22Rv1 (cell line): ENCODE measurements at regions not wholly inside any gene's neighbourhood (a gene's known extent, or its start where the extent isn't known, plus 50 kb on each side); places are given as distances from the start of the nearest gene placed in this dataset.

ENCODE experiments used
- H3K27ac ChIP-seq: fragments of 450-650 bp; 2 replicates; pipeline ENCODE4 v1.5.1; 2017
- ZFX ChIP-seq: fragments of 450-650 bp; IDR thresholded peaks from 2 replicates; pipeline ENCODE4 v1.6.1; 2017; ENCODE audit warnings: antibody characterized with exemption, borderline replicate concordance
- TF ChIP-seq, protein P1 (sequence below): fragments of 450-650 bp; IDR thresholded peaks from 2 replicates; pipeline ENCODE4 v1.5.1; 2017; ENCODE audit warnings: mild to moderate bottlenecking

DNA sequence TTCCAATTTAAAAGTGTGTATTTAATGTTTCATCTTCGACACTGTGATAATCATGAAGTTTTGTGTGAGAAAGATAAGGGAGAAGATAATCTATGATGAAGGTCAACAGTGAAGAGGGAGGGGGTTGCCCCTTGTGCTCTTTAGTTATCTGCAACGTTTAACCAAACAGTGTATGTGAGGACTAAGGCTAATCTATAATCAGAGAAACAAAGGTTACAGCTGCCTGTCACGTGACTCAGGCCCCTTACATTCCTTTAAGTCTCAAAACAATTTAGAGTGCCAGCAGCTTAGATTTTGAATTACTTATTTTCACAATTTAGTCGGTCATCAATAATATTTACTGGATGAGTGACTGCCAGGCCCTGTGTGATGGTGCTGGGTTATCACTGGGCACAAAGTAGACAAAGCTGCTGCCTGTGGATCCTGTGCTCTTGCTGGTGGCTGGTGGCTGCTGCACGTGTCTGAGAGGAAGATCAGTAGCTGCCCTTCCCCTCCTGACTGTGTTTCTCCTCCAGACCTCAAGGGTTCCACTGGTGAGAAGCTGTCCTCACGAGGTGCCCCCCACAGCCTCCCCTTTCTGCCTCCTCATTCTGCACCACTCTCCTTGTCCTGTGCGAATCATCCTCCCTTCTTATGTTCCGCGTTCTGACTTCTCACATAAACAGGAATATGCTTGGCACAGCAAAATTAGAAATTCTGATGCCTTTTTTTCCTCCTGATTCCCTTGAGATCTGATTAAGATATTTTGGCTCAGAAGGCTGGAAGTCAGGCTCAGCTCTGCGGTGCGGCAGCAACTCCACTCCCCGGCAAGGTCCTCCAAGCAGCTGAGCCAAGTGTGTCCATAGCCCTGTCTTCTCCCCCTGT lies 331.1 kb upstream of the B3GAT1 start:
- TF ChIP-seq, protein P1, sequence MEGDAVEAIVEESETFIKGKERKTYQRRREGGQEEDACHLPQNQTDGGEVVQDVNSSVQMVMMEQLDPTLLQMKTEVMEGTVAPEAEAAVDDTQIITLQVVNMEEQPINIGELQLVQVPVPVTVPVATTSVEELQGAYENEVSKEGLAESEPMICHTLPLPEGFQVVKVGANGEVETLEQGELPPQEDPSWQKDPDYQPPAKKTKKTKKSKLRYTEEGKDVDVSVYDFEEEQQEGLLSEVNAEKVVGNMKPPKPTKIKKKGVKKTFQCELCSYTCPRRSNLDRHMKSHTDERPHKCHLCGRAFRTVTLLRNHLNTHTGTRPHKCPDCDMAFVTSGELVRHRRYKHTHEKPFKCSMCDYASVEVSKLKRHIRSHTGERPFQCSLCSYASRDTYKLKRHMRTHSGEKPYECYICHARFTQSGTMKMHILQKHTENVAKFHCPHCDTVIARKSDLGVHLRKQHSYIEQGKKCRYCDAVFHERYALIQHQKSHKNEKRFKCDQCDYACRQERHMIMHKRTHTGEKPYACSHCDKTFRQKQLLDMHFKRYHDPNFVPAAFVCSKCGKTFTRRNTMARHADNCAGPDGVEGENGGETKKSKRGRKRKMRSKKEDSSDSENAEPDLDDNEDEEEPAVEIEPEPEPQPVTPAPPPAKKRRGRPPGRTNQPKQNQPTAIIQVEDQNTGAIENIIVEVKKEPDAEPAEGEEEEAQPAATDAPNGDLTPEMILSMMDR = no peak
- TF ChIP-seq ZFX = no peak

DNA sequence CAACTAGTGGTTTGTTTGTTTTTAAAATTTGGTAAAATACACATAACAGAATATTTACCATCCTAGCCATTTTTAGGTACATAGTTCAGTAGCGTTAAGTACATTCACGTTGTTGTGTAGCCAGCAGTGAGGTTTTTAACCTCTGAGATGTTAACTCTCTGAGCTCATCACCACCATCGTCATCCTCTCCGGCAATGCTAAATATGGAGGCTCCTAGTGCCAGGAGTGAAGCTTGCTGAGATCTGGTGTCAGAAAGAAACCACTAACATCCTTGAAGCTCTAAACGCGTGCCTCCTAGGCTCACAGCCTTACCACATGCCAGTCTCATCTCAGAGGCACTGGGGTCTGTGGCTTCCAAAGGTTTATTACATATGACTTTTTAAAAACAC lies 330.2 kb upstream of the B3GAT1 start:
- TF ChIP-seq ZFX = no peak
- TF ChIP-seq, protein P1 = no peak
- no peak overlapping the region for H3K27ac ChIP-seq

More for the DNA sequence above, 331.1 kb upstream of the B3GAT1 start:
- H3K27ac ChIP-seq = no peak overlapping the region

DNA sequence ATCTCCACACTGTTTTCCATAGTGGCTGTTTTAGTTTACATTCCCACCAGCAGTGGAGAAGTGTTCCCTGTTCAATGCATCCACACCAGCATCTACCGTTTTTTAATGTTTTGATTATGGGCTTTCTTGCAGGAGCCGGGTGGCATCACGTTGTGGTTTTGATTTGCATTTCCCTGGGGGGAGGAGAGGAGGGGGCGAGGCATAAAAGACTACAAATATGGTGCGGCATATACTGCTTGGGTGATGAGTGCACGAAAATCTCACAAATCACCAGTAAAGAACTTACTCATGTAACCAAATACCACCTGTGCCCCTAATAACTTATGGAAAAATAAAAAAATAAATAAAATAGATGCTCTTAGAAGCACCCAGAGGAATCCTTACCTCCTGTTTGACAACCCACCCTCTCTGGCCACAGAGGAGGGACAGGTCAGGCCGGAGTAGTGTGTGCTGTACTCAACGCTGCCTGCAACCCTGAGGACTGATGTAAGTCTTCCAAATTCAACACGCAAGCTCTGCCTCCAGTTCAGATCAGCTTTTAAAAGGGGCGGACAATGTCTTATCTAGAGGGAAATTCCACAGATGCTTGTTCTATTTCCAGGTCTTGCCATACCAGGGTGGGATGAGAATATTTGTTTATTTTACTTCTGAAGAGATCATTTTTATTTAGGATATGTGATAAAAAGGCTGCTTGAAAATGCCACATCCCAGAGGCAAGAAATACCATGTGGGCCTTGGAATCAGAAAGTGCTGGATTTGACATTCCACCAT lies 329.6 kb upstream of the B3GAT1 start:
- no peak overlapping the region for H3K27ac ChIP-seq
- TF ChIP-seq, protein P1 = no peak
- no peak for TF ChIP-seq ZFX

DNA sequence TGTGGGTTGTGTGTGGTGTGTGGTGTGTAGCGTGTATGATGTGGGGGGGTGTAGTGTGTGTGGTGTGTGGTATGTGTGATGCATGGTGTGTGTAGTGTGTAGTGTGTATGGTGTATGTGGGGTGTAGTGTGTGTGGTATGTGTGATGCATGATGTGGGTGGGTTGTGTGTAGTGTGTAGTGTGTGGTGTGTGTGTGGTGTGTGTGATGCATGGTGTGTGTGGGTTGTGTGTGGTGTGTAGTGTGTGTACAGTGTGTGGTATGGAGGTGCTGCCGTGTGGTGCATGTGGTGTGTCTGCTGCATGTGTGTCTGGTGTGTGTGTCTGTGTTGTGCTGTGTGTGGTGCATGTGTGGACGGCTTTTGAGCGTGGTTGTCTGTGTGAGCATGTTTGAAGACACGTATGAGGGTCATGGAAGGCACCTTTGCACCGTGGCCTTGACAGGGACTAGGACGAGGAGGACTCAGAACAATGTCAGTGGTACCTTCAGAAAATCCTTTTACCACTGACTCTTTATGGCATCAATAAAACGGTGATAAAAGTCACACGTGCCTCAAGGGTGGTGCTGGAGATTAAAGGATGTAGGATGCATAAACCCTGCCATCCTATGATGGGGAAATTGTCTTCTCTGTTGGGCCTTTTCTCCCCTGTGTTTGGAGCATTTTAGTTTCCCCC lies 328.7 kb upstream of the B3GAT1 start:
- H3K27ac ChIP-seq = no peak overlapping the region
- TF ChIP-seq ZFX = no peak
- TF ChIP-seq, protein P1 = no peak

DNA sequence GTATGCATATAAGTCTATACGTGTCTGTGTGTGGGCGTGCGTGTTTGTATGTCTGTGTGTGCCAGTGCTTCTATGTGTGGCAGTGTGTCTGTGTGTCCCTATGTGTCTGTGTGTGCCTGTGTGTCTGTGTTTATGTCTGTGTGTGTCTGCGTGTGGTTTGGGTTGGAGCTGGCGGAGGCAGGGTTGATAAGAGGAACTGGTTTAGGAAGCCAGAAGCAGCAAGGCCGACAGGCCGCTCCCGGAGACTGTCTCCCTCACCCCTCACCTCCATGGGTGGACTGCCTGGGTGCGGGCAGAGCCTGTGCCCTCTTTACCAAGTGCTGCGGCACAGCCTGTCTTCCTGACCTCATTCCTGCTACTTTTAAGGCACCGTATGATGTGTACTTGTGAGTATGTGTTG lies 327.1 kb upstream of the B3GAT1 start:
- no peak overlapping the region for H3K27ac ChIP-seq

DNA sequence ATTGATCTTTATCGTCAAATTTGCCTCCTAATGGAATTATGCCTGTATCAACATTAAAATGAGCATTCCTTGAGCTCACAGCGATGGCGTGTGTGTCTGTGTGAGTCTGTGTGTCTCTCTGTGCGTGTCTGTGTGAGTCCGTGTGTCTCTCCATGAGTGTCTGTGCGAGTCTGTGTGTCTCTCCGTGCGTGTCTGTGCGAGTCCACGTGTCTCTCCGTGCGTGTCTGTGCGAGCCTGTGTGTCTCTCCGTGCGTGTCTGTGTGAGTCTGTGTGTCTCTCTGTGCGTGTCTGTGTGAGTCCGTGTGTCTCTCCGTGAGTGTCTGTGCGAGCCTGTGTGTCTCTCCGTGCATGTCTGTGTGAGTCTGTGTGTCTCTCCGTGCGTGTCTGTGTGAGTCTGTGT lies 326.5 kb upstream of the B3GAT1 start:
- TF ChIP-seq, protein P1 = no peak
- TF ChIP-seq ZFX = no peak
- H3K27ac ChIP-seq = no peak overlapping the region

More for the DNA sequence above, 327.1 kb upstream of the B3GAT1 start:
- TF ChIP-seq, protein P1 = no peak
- no peak for TF ChIP-seq ZFX
